GM21737 (cell line): ENCODE measurements at regions not wholly inside any gene's neighbourhood (a gene's known extent, or its start where the extent isn't known, plus 50 kb on each side); places are given as distances from the start of the nearest gene placed in this dataset.

Experiments
- ATAC-seq: cut with Tn5 transposase; IDR thresholded peaks from one replicate; pipeline ENCODE4 v1.9.1; 2021; ENCODE audit warnings: mild to moderate bottlenecking, moderate library complexity; ENCODE audit not compliant: unreplicated experiment

GRCh38 chr3:174639970-174640369, 219.2 kb upstream of the NAALADL2 start:
- no peak for ATAC-seq

DNA sequence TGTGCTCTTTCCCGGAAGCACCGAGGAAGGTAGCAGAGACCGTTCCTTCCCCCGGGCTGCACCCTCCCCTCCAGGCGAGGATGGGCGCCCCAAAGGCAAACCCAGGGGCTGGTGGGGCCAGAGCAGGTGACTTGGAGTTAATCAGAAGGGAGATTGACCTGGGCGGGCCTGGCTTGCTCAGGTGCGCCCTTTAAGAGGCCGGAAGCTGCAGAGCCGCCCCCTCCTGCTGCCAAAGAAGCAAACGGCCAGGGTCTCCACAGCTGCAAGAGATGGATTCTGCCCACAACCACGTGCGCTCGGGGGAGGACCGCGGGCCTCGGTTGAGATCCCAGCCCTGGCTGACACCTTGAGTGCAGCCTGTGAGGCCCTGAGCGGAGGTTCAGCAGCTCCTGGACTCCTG, 218.2 kb upstream of the NAALADL2 start:
- ATAC-seq = no peak

GRCh38 chr3:174644287-174644686, 214.8 kb upstream of the NAALADL2 start:
- ATAC-seq = no peak

DNA sequence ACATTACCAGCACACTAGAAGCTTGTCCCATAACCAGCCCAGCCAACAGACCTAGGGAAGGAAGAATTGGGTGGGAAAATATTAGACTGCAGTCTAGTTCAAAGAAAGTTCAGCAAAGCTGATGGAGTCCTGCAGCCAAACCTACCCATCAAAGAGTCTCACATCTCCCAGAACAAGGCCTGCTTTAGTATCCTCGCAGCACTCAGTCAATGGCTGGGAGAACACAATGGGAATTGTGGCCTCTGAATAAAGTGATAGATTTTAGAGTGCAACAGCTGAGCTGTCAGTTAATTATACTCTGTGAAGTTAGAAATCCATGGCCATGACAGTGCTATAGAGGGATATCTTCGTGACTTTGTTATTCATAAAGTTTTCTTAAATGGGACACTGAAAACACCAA, 207.2 kb upstream of the NAALADL2 start:
- ATAC-seq = no peak

DNA sequence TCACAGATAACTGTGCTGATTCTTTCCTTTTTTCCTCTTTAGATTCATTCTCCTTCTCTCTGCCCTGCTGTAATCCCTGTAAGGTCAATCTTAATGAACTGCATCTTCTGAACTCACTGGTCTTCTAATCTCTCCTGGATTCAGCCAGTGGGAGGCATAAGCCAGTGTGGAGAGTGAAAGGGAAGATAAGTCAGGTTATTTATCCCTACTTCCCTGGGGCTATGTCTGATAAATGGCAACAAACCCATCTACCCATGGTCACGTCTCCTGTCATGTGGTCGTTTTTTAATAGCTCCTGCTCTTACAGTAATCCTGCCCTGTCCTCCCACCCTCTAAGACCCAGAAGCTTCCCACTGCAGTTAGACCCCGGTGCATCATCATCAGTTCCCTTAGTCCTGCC, 199.6 kb upstream of the NAALADL2 start:
- no peak for ATAC-seq

DNA sequence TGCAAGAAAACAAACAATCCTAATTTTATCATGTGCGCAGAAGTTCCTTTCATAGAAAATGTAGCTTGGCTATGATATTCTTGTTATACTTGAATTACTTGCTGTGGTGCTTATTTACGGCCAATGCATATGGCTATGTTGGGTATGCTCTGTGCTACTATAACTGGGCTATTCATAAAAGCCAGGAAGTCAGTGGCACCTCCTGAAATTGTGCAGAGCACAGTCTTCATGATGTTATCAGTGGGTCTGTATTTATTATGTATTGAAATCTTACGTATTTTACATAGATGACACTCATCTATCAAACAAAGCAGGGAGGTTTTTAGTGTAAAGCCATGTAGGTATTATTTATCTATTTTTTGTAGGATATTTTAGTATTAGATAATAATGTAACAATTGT, 196.5 kb upstream of the NAALADL2 start:
- no peak for ATAC-seq

DNA sequence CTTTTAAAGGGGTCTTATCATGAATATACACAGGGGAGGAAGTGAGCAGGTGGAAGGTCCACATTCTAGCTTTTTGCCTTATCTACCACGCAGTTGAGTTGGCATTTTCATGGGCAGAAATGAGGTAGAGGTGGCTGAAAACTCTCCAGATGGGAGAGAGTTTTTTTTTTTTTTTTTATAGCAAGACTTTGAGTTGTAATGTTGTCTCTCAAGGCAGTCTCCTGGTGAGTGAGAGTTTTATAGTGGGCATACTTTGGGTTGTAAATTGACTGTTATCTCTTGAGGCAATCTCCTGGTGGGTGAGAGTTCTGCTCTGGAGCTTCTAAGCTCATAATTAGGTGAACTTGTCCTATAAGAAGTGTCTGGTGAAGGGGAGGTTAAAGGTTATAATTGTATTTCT, 191.7 kb upstream of the NAALADL2 start:
- no peak for ATAC-seq

DNA sequence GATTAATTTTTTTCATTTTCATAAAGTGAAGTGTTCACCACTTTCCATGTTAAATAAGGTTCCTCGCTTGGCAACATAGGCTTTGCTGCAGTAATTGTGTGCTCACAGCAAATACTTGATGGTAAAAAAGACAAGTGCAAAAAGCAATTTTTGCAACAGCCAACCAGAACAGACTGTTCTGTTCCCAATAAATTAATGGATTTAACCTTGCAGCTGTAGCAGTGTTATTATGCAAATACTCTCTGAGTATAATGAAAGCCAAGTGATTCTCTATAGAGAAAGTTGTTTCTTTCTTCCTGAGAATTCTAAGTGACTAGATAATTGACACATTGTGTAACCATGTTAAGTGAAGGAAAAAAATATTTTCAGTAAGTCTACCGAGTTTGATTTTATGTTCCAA, 183.7 kb upstream of the NAALADL2 start:
- ATAC-seq = no peak

DNA sequence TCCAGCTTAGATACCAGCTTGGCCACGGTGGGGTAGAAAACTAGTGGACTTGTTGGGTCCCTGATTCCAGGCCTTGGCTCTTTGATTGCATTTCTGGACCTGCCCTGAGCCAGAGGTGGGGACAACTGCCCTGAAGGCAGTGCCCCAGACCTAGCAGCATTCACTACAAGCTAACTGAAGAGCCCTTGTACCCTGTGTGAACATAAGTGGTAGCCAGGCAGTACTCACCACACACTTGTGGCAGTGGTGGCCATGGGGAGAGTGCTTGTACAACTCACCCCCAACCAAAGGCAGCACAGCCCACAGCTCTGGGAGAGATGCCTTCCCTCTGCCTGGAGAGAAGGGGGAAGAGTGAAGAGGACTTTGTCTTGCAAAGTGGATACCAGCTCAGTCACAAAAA, 177.3 kb upstream of the NAALADL2 start:
- no peak for ATAC-seq

GRCh38 chr3:174685796-174686195, 173.3 kb upstream of the NAALADL2 start:
- ATAC-seq = no peak

DNA sequence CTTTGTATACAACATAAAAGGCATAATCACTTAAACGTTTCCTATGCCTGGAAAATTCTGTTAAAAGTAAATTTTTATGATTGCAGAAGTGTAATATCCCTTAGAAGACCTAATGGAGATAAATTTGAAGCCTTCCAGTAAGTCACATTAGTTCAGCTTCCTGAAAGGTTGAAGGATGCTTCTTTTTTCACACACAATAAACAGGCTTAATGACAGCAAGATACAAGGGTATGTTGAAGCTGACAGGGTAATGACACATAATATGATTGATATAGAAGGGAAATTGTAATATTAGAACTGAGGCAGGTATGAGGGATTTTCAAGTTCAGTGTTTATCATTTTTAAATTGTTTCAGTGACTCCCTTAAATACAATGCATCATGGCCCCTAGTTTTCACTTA, 161.8 kb upstream of the NAALADL2 start:
- no peak for ATAC-seq

GRCh38 chr3:174700736-174701135, 158.4 kb upstream of the NAALADL2 start:
- ATAC-seq = no peak

DNA sequence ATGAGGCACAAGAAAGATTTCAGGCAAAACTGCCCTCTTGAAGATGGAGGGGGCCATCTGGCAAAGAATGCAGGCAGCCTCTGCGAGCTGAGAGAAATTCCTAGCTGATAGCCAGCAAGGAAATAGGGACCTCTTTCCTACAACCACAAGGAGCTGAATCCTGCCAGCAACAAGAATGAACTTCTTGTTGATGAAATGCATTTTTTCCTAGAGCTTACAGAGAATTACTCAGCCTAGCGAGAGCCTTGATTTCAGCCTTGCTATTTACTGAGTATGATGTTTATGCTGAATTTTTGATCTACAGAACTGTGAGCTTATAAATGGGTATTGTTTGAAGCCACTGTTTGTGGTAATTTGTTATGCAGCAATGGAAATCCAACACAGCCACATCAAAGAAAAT, 148.5 kb upstream of the NAALADL2 start:
- ATAC-seq = no peak

GRCh38 chr3:174715386-174715785, 143.7 kb upstream of the NAALADL2 start:
- ATAC-seq = no peak

- no peak for ATAC-seq
These were observed 142.1 kb upstream of the NAALADL2 start for GRCh38 chr3:174716956-174717505.

- ATAC-seq = no peak
These were observed 138.4 kb upstream of the NAALADL2 start for GRCh38 chr3:174720717-174721116.

DNA sequence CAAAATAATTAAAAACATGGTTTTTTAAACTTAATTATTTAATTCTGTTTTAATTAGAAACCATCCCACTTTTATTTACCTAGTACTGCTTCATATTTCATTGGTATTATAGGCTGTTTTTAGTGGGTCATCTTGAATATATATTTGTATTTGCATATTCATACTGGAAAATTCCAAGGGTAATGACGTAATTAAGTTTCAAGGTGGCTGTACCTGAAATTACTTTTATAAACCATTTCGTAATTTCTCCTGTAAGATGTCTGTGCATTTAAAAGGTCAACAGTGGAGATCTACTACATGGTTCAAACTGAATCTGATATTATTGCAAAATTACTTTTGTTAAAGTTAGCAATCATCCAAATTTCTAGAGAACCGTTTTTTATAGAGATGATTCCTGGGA, 133.8 kb upstream of the NAALADL2 start:
- ATAC-seq = no peak

DNA sequence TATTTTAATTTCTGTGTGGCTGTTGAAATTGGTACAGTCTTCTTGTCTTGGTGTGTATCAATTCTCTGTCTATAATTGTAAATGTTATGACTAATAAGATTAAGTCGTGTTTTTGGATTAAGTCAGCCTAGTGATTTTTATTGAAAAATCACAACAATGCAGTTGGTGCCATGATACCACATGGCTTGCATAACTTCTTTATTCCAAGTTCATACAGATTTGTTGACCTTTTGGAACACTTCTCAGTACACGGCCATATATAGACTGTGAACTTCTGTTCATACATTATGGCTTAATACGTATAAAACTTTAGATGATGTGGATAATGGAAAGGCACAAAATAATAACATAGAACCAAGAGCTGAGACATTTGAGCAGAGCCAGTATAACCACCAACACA, 121.2 kb upstream of the NAALADL2 start:
- ATAC-seq = no peak

DNA sequence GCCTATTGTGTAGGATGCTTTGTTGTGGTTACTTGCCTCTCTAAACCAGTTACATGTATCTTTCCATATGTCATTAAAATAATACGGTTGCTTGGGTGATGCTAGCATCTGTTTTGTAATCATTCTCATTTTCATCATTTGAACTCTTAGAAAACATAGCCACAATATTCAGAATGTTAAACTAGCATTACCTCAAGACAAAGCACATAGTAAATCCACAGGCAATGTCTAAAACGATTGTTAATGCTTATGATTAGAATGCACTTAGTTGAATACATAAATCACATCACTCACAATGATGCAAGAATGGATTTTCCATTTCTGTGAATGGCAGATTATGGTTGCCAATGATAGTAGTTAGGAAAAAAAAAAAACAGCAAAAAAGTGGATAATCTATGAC, 110.0 kb upstream of the NAALADL2 start:
- ATAC-seq = no peak

DNA sequence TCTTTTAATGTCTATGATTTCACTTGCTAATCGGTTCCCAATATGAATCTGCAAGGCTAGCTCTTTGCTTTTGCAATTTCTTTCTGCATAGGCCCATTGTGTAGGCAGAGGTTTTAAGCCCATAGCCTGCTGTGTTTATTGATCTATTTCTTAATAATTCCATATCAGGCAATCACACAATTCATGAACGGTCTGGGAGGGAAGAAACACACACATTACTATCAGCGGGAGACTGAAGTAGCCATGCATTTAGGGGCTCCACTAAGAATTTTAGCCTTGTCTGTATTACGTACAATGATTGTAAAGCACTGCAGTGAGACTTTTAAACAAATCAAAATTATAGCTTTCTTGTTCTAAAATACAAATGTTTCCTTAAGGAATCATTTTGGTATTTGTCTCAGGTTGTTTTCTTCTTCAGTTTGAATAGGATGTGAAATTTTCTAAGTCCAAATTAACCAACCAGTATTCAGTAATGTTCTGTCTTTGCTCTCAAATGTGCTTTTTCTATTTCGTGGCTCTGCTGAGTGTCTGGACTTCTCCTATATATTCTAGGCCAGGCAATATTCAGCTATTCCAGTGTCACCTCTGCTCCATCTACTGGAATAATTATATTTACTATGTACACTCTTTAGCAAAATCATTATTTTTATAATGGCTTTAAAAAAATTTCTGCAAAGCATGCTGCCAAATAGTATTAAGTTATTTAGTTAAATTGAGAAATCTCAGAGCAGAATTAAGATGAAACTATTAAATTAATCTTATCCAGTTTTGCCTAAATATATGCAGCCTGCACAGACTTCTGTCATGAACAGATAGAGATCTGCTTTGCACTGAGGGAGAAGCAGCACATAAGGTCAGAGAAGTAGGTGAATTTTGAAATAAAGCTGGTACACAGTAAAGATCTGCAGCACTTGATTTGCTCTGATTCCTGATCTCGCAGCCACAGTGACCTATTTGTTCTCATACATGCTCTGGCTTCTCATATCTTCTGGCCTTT, 103.0 kb upstream of the NAALADL2 start:
- ATAC-seq = no peak

DNA sequence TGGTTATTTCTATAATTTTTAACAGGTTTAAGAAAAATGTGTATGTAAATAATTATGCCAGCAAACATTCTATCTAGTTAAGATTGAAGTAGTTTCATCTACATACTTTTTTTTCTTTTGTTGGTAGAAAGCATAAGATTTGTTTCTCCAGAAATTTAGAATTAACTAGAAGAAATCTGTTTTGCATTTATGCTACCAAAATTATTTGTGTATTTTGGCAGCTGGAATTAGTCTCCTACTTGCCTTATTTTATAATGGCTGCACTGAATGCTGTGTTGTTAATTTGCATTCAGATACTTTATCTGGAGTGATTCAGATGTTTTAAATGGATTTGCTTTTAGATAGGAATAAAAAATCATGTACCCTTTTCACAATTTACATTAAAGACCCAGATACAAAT, 100.2 kb upstream of the NAALADL2 start:
- no peak for ATAC-seq

GRCh38 chr3:174767406-174767805, 91.7 kb upstream of the NAALADL2 start:
- ATAC-seq = no peak
